H1 (cell line): ENCODE measurements at regions not wholly inside any gene's neighbourhood (a gene's known extent, or its start where the extent isn't known, plus 50 kb on each side); places are given as distances from the start of the nearest gene placed in this dataset.
"Not testable (repeated sequence)": the region's sequence is repeated elsewhere in the genome, so short reads cannot be mapped to it uniquely, and the experiment has no call there.

Source experiments
- CTCF ChIP-seq, 3 experiments: IDR thresholded peaks; 1 replicate in 2 of 3; 2 replicates in 1 of 3; pipeline versions ENCODE4 v1.5.1 to v1.6.1; 2011; ENCODE audit warnings: low read length in 3 of 3, mild to moderate bottlenecking in 3 of 3, inconsistent platforms in 2 of 3, low read depth in 1 of 3, moderate library complexity in 1 of 3; ENCODE audit not compliant: insufficient read depth in 1 of 3; ENCODE audit errors: control extremely low read depth in 1 of 3
- EP300 ChIP-seq, 2 experiments: IDR thresholded peaks; 1 replicate in 1 of 2; 2 replicates in 1 of 2; pipeline ENCODE4 v1.6.1; 2011 to 2012; ENCODE audit warnings: low read depth in 2 of 2, low read length in 2 of 2, mild to moderate bottlenecking in 2 of 2, borderline replicate concordance in 1 of 2, inconsistent platforms in 1 of 2, moderate library complexity in 1 of 2
- EZH2 ChIP-seq: fragments of 200-600 bp; sonication (generic); IDR thresholded peaks from 2 replicates; pipeline ENCODE4 v1.7.1; 2012; ENCODE audit warnings: low read depth, mild to moderate bottlenecking, moderate library complexity, low read length, inconsistent platforms; ENCODE audit not compliant: severe bottlenecking
- HDAC2 ChIP-seq, 2 experiments: fragments of 300-600 bp in 1 of 2; sonication (generic) in 1 of 2; IDR thresholded peaks; 2 replicates each; pipeline ENCODE4 v1.6.1; 2011 to 2012; ENCODE audit warnings: low read depth in 2 of 2, low read length in 2 of 2, mild to moderate bottlenecking in 2 of 2, moderate library complexity in 2 of 2, borderline replicate concordance in 1 of 2, inconsistent platforms in 1 of 2
- POLR2A ChIP-seq, 2 experiments: IDR thresholded peaks; 1 replicate in 1 of 2; 2 replicates in 1 of 2; pipeline ENCODE4 v1.6.1; 2011; ENCODE audit warnings: low read depth in 2 of 2, low read length in 2 of 2, mild to moderate bottlenecking in 2 of 2; ENCODE audit errors: control extremely low read depth in 1 of 2
- POLR2AphosphoS5 ChIP-seq: IDR thresholded peaks from 2 replicates; pipeline ENCODE4 v1.6.1; 2011; ENCODE audit warnings: low read depth, low read length
- SIN3A ChIP-seq, 2 experiments: IDR thresholded peaks in 1 of 2; conservative IDR thresholded peaks in 1 of 2; 2 replicates each; pipeline ENCODE4 v1.6.1; 2011 to 2012; ENCODE audit warnings: low read length in 2 of 2, improper control_type of control experiment in 1 of 2, low read depth in 1 of 2, mild to moderate bottlenecking in 1 of 2

GRCh38 chr16:29230006-29230668, 176.4 kb downstream of the NPIPB11 start:
- TF ChIP-seq EP300 (IDR thresholded peaks at IDR 0.05; ENCODE audit: borderline replicate concordance in 1 of 2, low read depth in 2 of 2, low read length in 2 of 2); HDAC2 (IDR thresholded peaks at IDR 0.05; ENCODE audit: borderline replicate concordance in 1 of 2, low read depth in 2 of 2, low read length in 2 of 2); POLR2AphosphoS5; CTCF (IDR thresholded peaks at IDR 0.05; ENCODE audit: control extremely low read depth in 1 of 3, insufficient read depth in 1 of 3, low read depth in 1 of 3, low read length in 3 of 3); SIN3A (conservative IDR thresholded peaks at IDR 0.05 in 1 of 2, IDR thresholded peaks at IDR 0.05 in 1 of 2; ENCODE audit: low read depth in 1 of 2, low read length in 2 of 2); POLR2A (IDR thresholded peaks at IDR 0.05; ENCODE audit: control extremely low read depth in 1 of 2, low read depth in 2 of 2, low read length in 2 of 2); EZH2: not testable (repeated sequence)
